ENCODE measurements at regions not wholly inside any gene's neighbourhood (a gene's known extent, or its start where the extent isn't known, plus 50 kb on each side); places are given as distances from the start of the nearest gene placed in this dataset.

- no peak for ATAC-seq (ENCODE audit: insufficient number of reproducible peaks, low FRiP score, low read depth)
- Histone ChIP-seq H3K4me3 (no peak overlapping the region), H3K4me1 (ENCODE audit: control insufficient read depth in 1 of 2, low read depth in 2 of 2) (no peaks in the 10 kb centered on the region), H3K27me3 (replicated peaks; ENCODE audit: insufficient read depth) (no peaks in the 10 kb centered on the region), H3K9me3 (no peaks in the 10 kb centered on the region), H3K36me3 (no peaks in the 10 kb centered on the region), H3K27ac (no peak overlapping the region)
- no peak for TF ChIP-seq CTCF (IDR thresholded peaks at IDR 0.05)
- no peak for DNase-seq (ENCODE audit: low spot score)
Observed at GRCh38 chr4:160894128-160894527, 1269.7 kb downstream of the FSTL5 start.

GRCh38 chr4:160894809-160895208 is 1269.0 kb downstream of the FSTL5 start:
- DNase-seq (ENCODE audit: low spot score): no peak
- no peak for TF ChIP-seq CTCF (IDR thresholded peaks at IDR 0.05)

GRCh38 chr4:160927311-160927710 is 1236.5 kb downstream of the FSTL5 start:
- no peaks in the 10 kb centered on the region for H3K4me1 ChIP-seq (ENCODE audit: control insufficient read depth in 1 of 2, low read depth in 2 of 2)
- H3K4me3 ChIP-seq: no peak overlapping the region
- no peak for TF ChIP-seq CTCF (IDR thresholded peaks at IDR 0.05)
- ATAC-seq (ENCODE audit: insufficient number of reproducible peaks, low FRiP score, low read depth) (no peak), DNase-seq (ENCODE audit: low spot score) (no peak)
- no peaks in the 10 kb centered on the region for H3K36me3 ChIP-seq
- H3K27me3 ChIP-seq (replicated peaks; ENCODE audit: insufficient read depth): no peaks in the 10 kb centered on the region
- H3K27ac ChIP-seq: no peak overlapping the region
- H3K9me3 ChIP-seq: no peaks in the 10 kb centered on the region

More at GRCh38 chr4:160894809-160895208, 1269.0 kb downstream of the FSTL5 start:
- no peak overlapping the region for H3K4me3 ChIP-seq
- no peak for ATAC-seq (ENCODE audit: insufficient number of reproducible peaks, low FRiP score, low read depth)
- H3K9me3 ChIP-seq: no peaks in the 10 kb centered on the region
- H3K36me3 ChIP-seq: no peaks in the 10 kb centered on the region
- H3K27ac ChIP-seq: no peak overlapping the region
- no peaks in the 10 kb centered on the region for H3K27me3 ChIP-seq (replicated peaks; ENCODE audit: insufficient read depth)
- no peaks in the 10 kb centered on the region for H3K4me1 ChIP-seq (ENCODE audit: control insufficient read depth in 1 of 2, low read depth in 2 of 2)

- Histone ChIP-seq H3K27me3 (replicated peaks; ENCODE audit: insufficient read depth) (no peaks in the 10 kb centered on the region), H3K9me3 (no peaks in the 10 kb centered on the region), H3K4me1 (ENCODE audit: control insufficient read depth in 1 of 2, low read depth in 2 of 2) (no peaks in the 10 kb centered on the region), H3K27ac (no peak overlapping the region), H3K4me3 (no peak overlapping the region), H3K36me3 (no peaks in the 10 kb centered on the region)
- no peak for TF ChIP-seq CTCF (IDR thresholded peaks at IDR 0.05)
- ATAC-seq (ENCODE audit: insufficient number of reproducible peaks, low FRiP score, low read depth) (no peak), DNase-seq (ENCODE audit: low spot score) (no peak)
Observed at GRCh38 chr4:160928482-160928881, 1235.3 kb downstream of the FSTL5 start.

- Histone ChIP-seq H3K9me3 (no peaks in the 10 kb centered on the region), H3K4me3 (no peak overlapping the region), H3K4me1 (ENCODE audit: control insufficient read depth in 1 of 2, low read depth in 2 of 2) (no peaks in the 10 kb centered on the region), H3K36me3 (no peaks in the 10 kb centered on the region), H3K27ac (no peak overlapping the region), H3K27me3 (replicated peaks; ENCODE audit: insufficient read depth) (no peaks in the 10 kb centered on the region)
- TF ChIP-seq CTCF (IDR thresholded peaks at IDR 0.05): no peak
- ATAC-seq (ENCODE audit: insufficient number of reproducible peaks, low FRiP score, low read depth): no peak
- no peak for DNase-seq (ENCODE audit: low spot score)
Observed at GRCh38 chr4:160947653-160948052, 1216.1 kb downstream of the FSTL5 start.

Data from thoracic aorta (tissue), 2 donors.